Common myeloid progenitor, CD34-positive (primary cell): ENCODE measurements at regions not wholly inside any gene's neighbourhood (a gene's known extent, or its start where the extent isn't known, plus 50 kb on each side); places are given as distances from the start of the nearest gene placed in this dataset.

ENCODE experiments used
- CTCF ChIA-PET: fragments of 350-600 bp; sonication (Branson Sonifier 250); formaldehyde crosslinking; loops from one replicate; lab custom pipeline; 2021; ENCODE audit warnings: antibody characterized with exemption; lab: Charles Lee
- POLR2A ChIA-PET: fragments of 350-600 bp; sonication (Branson Sonifier 250); formaldehyde crosslinking; loops from one replicate; lab custom pipeline; 2021; ENCODE audit warnings: antibody characterized with exemption; lab: Charles Lee
- DNase-seq, 3 donors: peaks; one replicate each; pipeline versions ENCODE4 v3.0.0 to v3.0.0-alpha.2; 2013
- H3K27ac ChIP-seq, 2 experiments: 1 replicate in 1 of 2; 2 replicates in 1 of 2; pipeline ENCODE4 v1.7.0; 2013; ENCODE audit warnings: inconsistent platforms in 2 of 2, low read length in 2 of 2, mild to moderate bottlenecking in 2 of 2, low read depth in 1 of 2, moderate library complexity in 1 of 2; ENCODE audit not compliant: severe bottlenecking in 2 of 2, insufficient read depth in 1 of 2, poor library complexity in 1 of 2
- H3K27me3 ChIP-seq, 5 experiments: replicated peaks in 2 of 5; 1 replicate in 3 of 5; 2 replicates in 2 of 5; pipeline versions ENCODE4 v1.6.1 to v1.7.0; 2013; ENCODE audit warnings: low read length in 4 of 5, mild to moderate bottlenecking in 2 of 5, moderate library complexity in 2 of 5, inconsistent platforms in 1 of 5; ENCODE audit not compliant: insufficient read depth in 5 of 5, control insufficient read depth in 4 of 5
- H3K36me3 ChIP-seq, 4 experiments: 1 replicate in 2 of 4; 2 replicates in 2 of 4; pipeline versions ENCODE4 v1.6.1 to v1.7.0; 2013; ENCODE audit warnings: low read length in 3 of 4, control low read depth in 1 of 4, mild to moderate bottlenecking in 1 of 4; ENCODE audit not compliant: control insufficient read depth in 4 of 4, insufficient read depth in 4 of 4
- H3K4me1 ChIP-seq, 4 experiments: 1 replicate in 3 of 4; 2 replicates in 1 of 4; pipeline versions ENCODE4 v1.6.1 to v1.7.1; 2013; ENCODE audit warnings: low read length in 3 of 4, mild to moderate bottlenecking in 3 of 4, control low read depth in 1 of 4, inconsistent platforms in 1 of 4, moderate library complexity in 1 of 4; ENCODE audit not compliant: control insufficient read depth in 4 of 4, insufficient read depth in 4 of 4; ENCODE audit errors: control extremely low read depth in 1 of 4
- H3K4me3 ChIP-seq, 7 experiments: 1 replicate in 4 of 7; 2 replicates in 3 of 7; pipeline versions ENCODE4 v1.5.1 to v1.7.0; 2013; ENCODE audit warnings: mild to moderate bottlenecking in 7 of 7, low read length in 6 of 7, moderate library complexity in 6 of 7, inconsistent platforms in 2 of 7, low read depth in 2 of 7, control low read depth in 1 of 7; ENCODE audit not compliant: insufficient read depth in 4 of 7, control insufficient read depth in 1 of 7; ENCODE audit errors: extremely low read depth in 1 of 7
- H3K9me3 ChIP-seq, 5 experiments: 1 replicate in 4 of 5; 2 replicates in 1 of 5; pipeline versions ENCODE4 v1.6.1 to v1.7.1; 2013; ENCODE audit warnings: low read length in 4 of 5, mild to moderate bottlenecking in 2 of 5, inconsistent platforms in 1 of 5, low read depth in 1 of 5, moderate library complexity in 1 of 5; ENCODE audit not compliant: control insufficient read depth in 4 of 5, insufficient read depth in 2 of 5; ENCODE audit errors: control extremely low read depth in 1 of 5
- WGBS: methylation state at CpG from one replicate; pipeline ENCODE4 v1.1.5; 2013; ENCODE audit not compliant: insufficient coverage; 5-methylcytosine and 5-hydroxymethylcytosine counted together

GRCh38 chr3:165549665-165550064, 287.6 kb downstream of the BCHE start:
- Histone ChIP-seq H3K4me1 (no peaks in the 10 kb centered on the region), H3K4me3 (no peak overlapping the region), H3K36me3 (no peaks in the 10 kb centered on the region), H3K27ac (no peak overlapping the region), H3K9me3 (no peaks in the 10 kb centered on the region), H3K27me3 (no peaks in the 10 kb centered on the region)
- POLR2A ChIA-PET: no interaction called here
- 87% methylated on average over 3 of the region's 5 CpGs for WGBS
- DNase-seq: no peak
- CTCF ChIA-PET: no interaction called here

DNA sequence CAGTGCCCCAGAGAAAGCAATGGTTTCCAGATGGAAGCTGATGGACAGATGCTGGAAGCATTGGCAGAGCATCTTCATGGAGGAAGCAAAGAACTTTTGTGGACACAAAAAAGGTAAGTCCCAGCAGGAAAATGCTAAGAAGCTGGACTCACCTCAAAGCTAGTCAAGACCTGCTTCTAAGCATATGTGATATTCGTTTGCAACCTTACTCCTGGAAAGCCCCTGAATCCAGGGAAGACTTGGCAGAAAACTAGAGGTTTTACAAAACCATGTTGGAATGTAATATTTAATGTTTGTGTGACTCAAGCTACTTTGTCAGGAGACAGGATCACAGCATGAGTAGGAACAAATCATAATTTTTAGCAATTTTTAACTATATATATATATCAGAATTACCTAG, 288.2 kb downstream of the BCHE start:
- Histone ChIP-seq H3K27ac (no peak overlapping the region), H3K4me1 (no peaks in the 10 kb centered on the region), H3K9me3 (no peaks in the 10 kb centered on the region), H3K36me3 (no peaks in the 10 kb centered on the region), H3K4me3 (no peak overlapping the region), H3K27me3 (no peaks in the 10 kb centered on the region)
- no peak for DNase-seq
- ChIA-PET CTCF (no interaction called here), POLR2A (no interaction called here)
- 100% methylated on average over 1 of the region's 1 CpG for WGBS

DNA sequence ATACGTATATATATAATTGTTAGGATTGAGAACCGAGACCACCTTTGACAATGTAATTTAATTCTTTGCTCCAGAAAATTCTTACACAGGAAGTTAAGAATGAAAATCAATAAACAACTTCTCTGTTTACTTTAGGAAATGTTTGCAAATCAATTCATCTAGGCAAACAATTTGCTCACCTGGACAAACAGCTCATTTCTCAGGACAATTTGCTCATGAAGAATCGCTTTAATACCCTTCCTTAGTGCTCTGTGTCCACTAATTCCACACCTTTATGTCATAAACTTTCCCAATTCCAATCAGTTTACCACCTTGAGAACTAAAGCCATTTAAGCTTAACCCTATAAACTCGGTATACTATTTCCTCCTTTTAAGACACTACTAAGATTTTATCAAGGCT, 292.2 kb downstream of the BCHE start:
- Histone ChIP-seq H3K27ac (no peak overlapping the region), H3K9me3 (no peaks in the 10 kb centered on the region), H3K4me3 (no peak overlapping the region), H3K36me3 (no peaks in the 10 kb centered on the region), H3K27me3 (no peaks in the 10 kb centered on the region), H3K4me1 (no peaks in the 10 kb centered on the region)
- WGBS: 100% methylated on average over 1 of the region's 4 CpGs
- ChIA-PET CTCF (no interaction called here), POLR2A (no interaction called here)
- DNase-seq: no peak

GRCh38 chr3:165544432-165544831, 292.8 kb downstream of the BCHE start:
- H3K36me3 ChIP-seq: no peaks in the 10 kb centered on the region
- POLR2A ChIA-PET: no interaction called here
- no peak overlapping the region for H3K27ac ChIP-seq
- CTCF ChIA-PET: no interaction called here
- H3K27me3 ChIP-seq: no peaks in the 10 kb centered on the region
- DNase-seq: no peak
- no peaks in the 10 kb centered on the region for H3K9me3 ChIP-seq
- no peak overlapping the region for H3K4me3 ChIP-seq
- WGBS: 74% methylated on average over 5 of the region's 7 CpGs
- no peaks in the 10 kb centered on the region for H3K4me1 ChIP-seq

DNA sequence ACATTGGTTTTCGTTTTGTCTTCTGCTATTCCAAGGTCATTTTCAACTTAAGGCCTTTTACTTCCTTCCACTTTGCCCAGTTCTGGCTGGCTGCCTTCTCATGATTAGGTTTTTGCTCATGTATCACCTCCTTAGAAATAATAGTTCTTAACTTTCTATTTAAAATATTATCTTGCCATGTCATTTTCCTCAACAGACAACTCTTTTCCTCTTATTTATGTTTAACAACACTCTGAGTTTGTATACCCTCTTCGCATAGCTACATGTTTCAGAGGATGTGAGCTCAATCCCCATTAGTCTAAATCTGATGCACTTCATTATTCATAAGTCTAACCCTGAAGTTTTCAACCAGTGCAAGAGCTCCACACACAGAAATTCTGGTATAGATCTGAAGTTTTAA, 299.1 kb downstream of the BCHE start:
- Histone ChIP-seq H3K4me3 (no peak overlapping the region), H3K9me3 (no peaks in the 10 kb centered on the region), H3K27ac (no peak overlapping the region), H3K27me3 (no peaks in the 10 kb centered on the region), H3K4me1 (no peaks in the 10 kb centered on the region), H3K36me3 (no peaks in the 10 kb centered on the region)
- no peak for DNase-seq
- ChIA-PET CTCF (no interaction called here), POLR2A (no interaction called here)
- WGBS: 100% methylated on average over 2 of the region's 2 CpGs

- Histone ChIP-seq H3K4me1 (no peaks in the 10 kb centered on the region), H3K27ac (no peak overlapping the region), H3K4me3 (no peak overlapping the region), H3K27me3 (peaks cover 0 to 2% (median 0%) of the 10 kb centered on the region in 5 experiments), H3K9me3 (no peaks in the 10 kb centered on the region), H3K36me3 (no peaks in the 10 kb centered on the region)
- CTCF ChIA-PET: no interaction called here
- no CpG with 5 or more reads among the region's 1 CpG for WGBS
- DNase-seq: no peak
- POLR2A ChIA-PET: no interaction called here
Observed at GRCh38 chr3:165532851-165533250, 304.4 kb downstream of the BCHE start.

DNA sequence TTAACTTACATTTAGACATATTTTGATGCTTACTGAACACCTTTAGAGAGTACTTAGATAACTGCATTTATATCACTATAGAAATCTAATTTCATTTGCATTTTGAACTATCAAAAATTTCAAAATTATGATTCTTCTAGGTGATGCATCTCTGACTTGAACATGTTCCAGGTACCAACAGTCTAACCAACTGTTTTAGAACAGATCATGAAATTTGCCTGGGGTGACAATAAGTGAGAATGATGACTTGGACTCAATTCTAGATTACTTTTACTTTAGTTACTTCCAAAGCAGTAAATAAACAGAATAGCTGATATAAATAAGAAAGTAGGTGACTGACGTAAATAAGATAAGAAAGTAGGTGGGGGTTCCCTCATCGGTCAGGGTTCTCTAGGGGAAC, 307.8 kb downstream of the BCHE start:
- POLR2A ChIA-PET: no interaction called here
- WGBS: 96% methylated on average over 2 of the region's 2 CpGs
- Histone ChIP-seq H3K9me3 (no peaks in the 10 kb centered on the region), H3K36me3 (no peaks in the 10 kb centered on the region), H3K27ac (no peak overlapping the region), H3K4me3 (no peak overlapping the region), H3K4me1 (no peaks in the 10 kb centered on the region), H3K27me3 (peaks cover 0 to 2% (median 0%) of the 10 kb centered on the region in 5 experiments)
- CTCF ChIA-PET: no interaction called here
- no peak for DNase-seq
